HEK293 (cell line): ENCODE measurements at regions not wholly inside any gene's neighbourhood (a gene's known extent, or its start where the extent isn't known, plus 50 kb on each side); places are given as distances from the start of the nearest gene placed in this dataset.

Experiments used
- CTCF ChIP-seq: fragments of 450-650 bp; formaldehyde crosslinking; IDR thresholded peaks from 2 replicates; pipeline ENCODE4 v1.5.1; 2016; ENCODE audit warnings: missing biosample characterization, missing genetic modification characterization
- KLF10 ChIP-seq: fragments of 450-650 bp; IDR thresholded peaks from 2 replicates; pipeline ENCODE4 v1.5.1; 2018; ENCODE audit warnings: missing biosample characterization, mild to moderate bottlenecking, missing genetic modification characterization
- PATZ1 ChIP-seq: fragments of 450-650 bp; formaldehyde crosslinking; IDR thresholded peaks from 2 replicates; pipeline ENCODE4 v1.5.1; 2016; ENCODE audit warnings: missing biosample characterization, missing genetic modification characterization
- PRDM10 ChIP-seq: fragments of 450-650 bp; formaldehyde crosslinking; IDR thresholded peaks from 2 replicates; pipeline ENCODE4 v1.5.1; 2016; ENCODE audit warnings: missing biosample characterization, missing genetic modification characterization
- ZBTB49 ChIP-seq: fragments of 450-650 bp; formaldehyde crosslinking; IDR thresholded peaks from 2 replicates; pipeline ENCODE4 v1.5.1; 2016; ENCODE audit warnings: missing biosample characterization, missing genetic modification characterization, low read depth
- ZBTB8A ChIP-seq: fragments of 450-650 bp; formaldehyde crosslinking; IDR thresholded peaks from 2 replicates; pipeline ENCODE4 v1.5.1; 2016; ENCODE audit warnings: missing biosample characterization, missing genetic modification characterization
- ZFP3 ChIP-seq: fragments of 450-650 bp; formaldehyde crosslinking; IDR thresholded peaks from 2 replicates; pipeline ENCODE4 v1.5.1; 2016; ENCODE audit warnings: low read depth, missing biosample characterization, missing genetic modification characterization
- ZNF529 ChIP-seq: fragments of 450-650 bp; formaldehyde crosslinking; IDR thresholded peaks from 2 replicates; pipeline ENCODE4 v1.5.1; 2017; ENCODE audit warnings: missing genetic modification characterization, missing biosample characterization; ENCODE audit not compliant: insufficient replicate concordance
- ZNF629 ChIP-seq: fragments of 450-650 bp; formaldehyde crosslinking; IDR thresholded peaks from 2 replicates; pipeline ENCODE4 v1.5.1; 2017; ENCODE audit warnings: missing biosample characterization, missing genetic modification characterization
- ZNF777 ChIP-seq: fragments of 450-650 bp; formaldehyde crosslinking; IDR thresholded peaks from 2 replicates; pipeline ENCODE4 v1.5.1; 2017; ENCODE audit warnings: missing biosample characterization, missing genetic modification characterization, borderline replicate concordance
- ZNF837 ChIP-seq: fragments of 450-650 bp; formaldehyde crosslinking; IDR thresholded peaks from 2 replicates; pipeline ENCODE4 v1.5.1; 2016; ENCODE audit warnings: missing biosample characterization, missing genetic modification characterization

- TF ChIP-seq PRDM10 (tag by site-specific recombination) (no peak), ZBTB8A (tag by site-specific recombination) (no peak), CTCF (tag by site-specific recombination) (no peak), ZNF629 (tag by site-specific recombination) (no peak), ZNF777 (tag by site-specific recombination) (no peak), ZBTB49 (tag by site-specific recombination) (no peak), PATZ1 (no peak), KLF10 (tag by site-specific recombination) (no peak), ZFP3 (no peak), ZNF529 (tag by site-specific recombination) (no peak), ZNF837 (tag by site-specific recombination) (no peak)
Measured at GRCh38 chr14:100639280-100639679, 52.1 kb upstream of the BEGAIN start.
